H1 (cell line): ENCODE measurements at regions not wholly inside any gene's neighbourhood (a gene's known extent, or its start where the extent isn't known, plus 50 kb on each side); places are given as distances from the start of the nearest gene placed in this dataset.

Experiments used
- CREB1 ChIP-seq: IDR thresholded peaks from 2 replicates; pipeline ENCODE4 v1.6.1; 2012; ENCODE audit warnings: inconsistent platforms
- EGR1 ChIP-seq: IDR thresholded peaks from 2 replicates; pipeline ENCODE4 v1.6.1; 2011; ENCODE audit warnings: low read depth, low read length, borderline replicate concordance
- KDM5A ChIP-seq: fragments of 200-600 bp; IDR thresholded peaks from 2 replicates; pipeline ENCODE4 v1.7.1; 2012; ENCODE audit warnings: mild to moderate bottlenecking, low read length, inconsistent platforms, mixed read lengths
- RAD21 ChIP-seq, 2 experiments: IDR thresholded peaks in 1 of 2; conservative IDR thresholded peaks in 1 of 2; 2 replicates each; pipeline ENCODE4 v1.6.1; 2011; ENCODE audit warnings: low read depth in 2 of 2, low read length in 2 of 2, improper control_type of control experiment in 1 of 2, inconsistent platforms in 1 of 2, mild to moderate bottlenecking in 1 of 2, moderate library complexity in 1 of 2
- TAF7 ChIP-seq: optimal IDR thresholded peaks from 2 replicates; pipeline ENCODE3; 2011; ENCODE audit warnings: low read depth, mild to moderate bottlenecking, inconsistent platforms, low read length, moderate library complexity, borderline replicate concordance
- TF ChIP-seq, protein P1 (sequence below), 3 experiments: IDR thresholded peaks; 1 replicate in 2 of 3; 2 replicates in 1 of 3; pipeline versions ENCODE4 v1.5.1 to v1.6.1; 2011; ENCODE audit warnings: low read length in 3 of 3, mild to moderate bottlenecking in 3 of 3, inconsistent platforms in 2 of 3, low read depth in 1 of 3, moderate library complexity in 1 of 3; ENCODE audit not compliant: insufficient read depth in 1 of 3; ENCODE audit errors: control extremely low read depth in 1 of 3

DNA sequence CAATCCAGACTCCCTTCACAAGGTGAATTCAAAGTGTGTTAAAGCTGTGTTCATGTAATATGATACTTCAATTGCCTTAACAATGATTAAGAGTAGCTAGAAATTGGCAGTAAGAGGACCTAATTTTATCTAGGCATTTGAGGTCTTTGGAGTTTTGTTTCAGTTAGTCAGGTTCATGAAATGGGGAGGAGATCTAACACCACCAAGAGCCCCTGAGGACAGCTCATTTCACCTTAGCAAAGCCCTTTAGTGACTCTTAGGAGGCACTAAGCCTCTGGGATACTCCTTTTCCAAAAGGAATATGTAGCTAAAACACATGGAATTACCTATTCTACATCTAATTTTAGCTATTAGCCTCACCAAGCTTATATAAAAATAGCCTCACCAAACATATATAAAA lies 716.5 kb upstream of the RAB6C start (continued):
- TF ChIP-seq RAD21 (IDR thresholded peaks at IDR 0.05 in 1 of 2, conservative IDR thresholded peaks at IDR 0.05 in 1 of 2; ENCODE audit: low read depth in 2 of 2, low read length in 2 of 2) (no peak), KDM5A (no peak), CREB1 (no peak), TAF7 (no peak), EGR1 (no peak)
- TF ChIP-seq, protein P1, sequence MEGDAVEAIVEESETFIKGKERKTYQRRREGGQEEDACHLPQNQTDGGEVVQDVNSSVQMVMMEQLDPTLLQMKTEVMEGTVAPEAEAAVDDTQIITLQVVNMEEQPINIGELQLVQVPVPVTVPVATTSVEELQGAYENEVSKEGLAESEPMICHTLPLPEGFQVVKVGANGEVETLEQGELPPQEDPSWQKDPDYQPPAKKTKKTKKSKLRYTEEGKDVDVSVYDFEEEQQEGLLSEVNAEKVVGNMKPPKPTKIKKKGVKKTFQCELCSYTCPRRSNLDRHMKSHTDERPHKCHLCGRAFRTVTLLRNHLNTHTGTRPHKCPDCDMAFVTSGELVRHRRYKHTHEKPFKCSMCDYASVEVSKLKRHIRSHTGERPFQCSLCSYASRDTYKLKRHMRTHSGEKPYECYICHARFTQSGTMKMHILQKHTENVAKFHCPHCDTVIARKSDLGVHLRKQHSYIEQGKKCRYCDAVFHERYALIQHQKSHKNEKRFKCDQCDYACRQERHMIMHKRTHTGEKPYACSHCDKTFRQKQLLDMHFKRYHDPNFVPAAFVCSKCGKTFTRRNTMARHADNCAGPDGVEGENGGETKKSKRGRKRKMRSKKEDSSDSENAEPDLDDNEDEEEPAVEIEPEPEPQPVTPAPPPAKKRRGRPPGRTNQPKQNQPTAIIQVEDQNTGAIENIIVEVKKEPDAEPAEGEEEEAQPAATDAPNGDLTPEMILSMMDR (IDR thresholded peaks at IDR 0.05; ENCODE audit: control extremely low read depth in 1 of 3, insufficient read depth in 1 of 3, low read depth in 1 of 3, low read length in 3 of 3), result no peak
- TF ChIP-seq, all 59 proteins: peak for 0
